HTR-8/SVneo (cell line): ENCODE measurements at regions not wholly inside any gene's neighbourhood (a gene's known extent, or its start where the extent isn't known, plus 50 kb on each side); places are given as distances from the start of the nearest gene placed in this dataset.

Experiments
- DNase-seq: peaks from one replicate; pipeline ENCODE4 v3.0.0; 2011; ENCODE audit warnings: low spot score, mixed read lengths; ENCODE audit not compliant: insufficient read length
- FAIRE-seq: peaks from 2 replicates; lab custom pipeline; 2011; peaks lifted over from hg19 to GRCh38; lab: Jason Lieb, UNC

GRCh38 chr18:39062426-39062825, 1496.8 kb upstream of the CELF4 start:
- no peak for FAIRE-seq

GRCh38 chr18:39058386-39059000, 1492.9 kb upstream of the CELF4 start:
- DNase-seq (no peak), FAIRE-seq (no peak)

More at GRCh38 chr18:39062426-39062825, 1496.8 kb upstream of the CELF4 start:
- DNase-seq, result no peak

GRCh38 chr18:39057423-39058064, 1491.9 kb upstream of the CELF4 start:
- FAIRE-seq, result no peak
- DNase-seq, result peak; percentile 1

GRCh38 chr18:39053571-39053970, 1488.0 kb upstream of the CELF4 start:
- FAIRE-seq, result no peak

GRCh38 chr18:39051013-39051412, 1485.4 kb upstream of the CELF4 start:
- DNase-seq, result no peak
- FAIRE-seq, result no peak

More at GRCh38 chr18:39053571-39053970, 1488.0 kb upstream of the CELF4 start:
- DNase-seq, result no peak

- DNase-seq (no peak), FAIRE-seq (no peak)
Measured at GRCh38 chr18:39039813-39040212, 1474.2 kb upstream of the CELF4 start.

- FAIRE-seq, result no peak
- DNase-seq, result no peak
Measured at GRCh38 chr18:39037925-39038324, 1472.3 kb upstream of the CELF4 start.

- FAIRE-seq, result no peak
- DNase-seq, result no peak
Measured at GRCh38 chr18:39033312-39033711, 1467.7 kb upstream of the CELF4 start.

GRCh38 chr18:39031647-39032046, 1466.0 kb upstream of the CELF4 start:
- FAIRE-seq, result no peak
- DNase-seq, result no peak

- FAIRE-seq (no peak), DNase-seq (no peak)
Measured at GRCh38 chr18:39030124-39030655, 1464.6 kb upstream of the CELF4 start.

- DNase-seq, result no peak
- FAIRE-seq, result no peak
Measured at GRCh38 chr18:39025531-39025930, 1459.9 kb upstream of the CELF4 start.

GRCh38 chr18:39019989-39020388, 1454.4 kb upstream of the CELF4 start:
- FAIRE-seq (no peak), DNase-seq (no peak)

- FAIRE-seq (no peak), DNase-seq (no peak)
Measured at GRCh38 chr18:39007031-39007902, 1441.7 kb upstream of the CELF4 start.

GRCh38 chr18:38996056-38996455, 1430.5 kb upstream of the CELF4 start:
- no peak for FAIRE-seq

GRCh38 chr18:38993342-38993741, 1427.7 kb upstream of the CELF4 start:
- no peak for FAIRE-seq
- no peak for DNase-seq

More at GRCh38 chr18:38996056-38996455, 1430.5 kb upstream of the CELF4 start:
- DNase-seq, result no peak

- no peak for FAIRE-seq
- no peak for DNase-seq
Measured at GRCh38 chr18:38984968-38985367, 1419.4 kb upstream of the CELF4 start.

- DNase-seq, result no peak
- no peak for FAIRE-seq
Measured at GRCh38 chr18:38982072-38982471, 1416.5 kb upstream of the CELF4 start.

- DNase-seq, result no peak
- no peak for FAIRE-seq
Measured at GRCh38 chr18:38981389-38981788, 1415.8 kb upstream of the CELF4 start.

GRCh38 chr18:38980420-38980819, 1414.8 kb upstream of the CELF4 start:
- no peak for FAIRE-seq
- DNase-seq, result no peak

- no peak for DNase-seq
- no peak for FAIRE-seq
Measured at GRCh38 chr18:38972571-38972970, 1407.0 kb upstream of the CELF4 start.

- no peak for FAIRE-seq
Measured at GRCh38 chr18:38971881-38972280, 1406.3 kb upstream of the CELF4 start.

More at GRCh38 chr18:38971881-38972280, 1406.3 kb upstream of the CELF4 start:
- no peak for DNase-seq
